Body of pancreas (tissue), 4 donors: ENCODE measurements at regions not wholly inside any gene's neighbourhood (a gene's known extent, or its start where the extent isn't known, plus 50 kb on each side); places are given as distances from the start of the nearest gene placed in this dataset.

Experiments used
- POLR2A ChIP-seq, 3 donors: fragments of 450-650 bp; IDR thresholded peaks; one replicate each; pipeline ENCODE4 v1.6.1; 2016; ENCODE audit warnings: antibody characterized with exemption in 3 of 3, mild to moderate bottlenecking in 2 of 3
- TF ChIP-seq, protein P1 (sequence below), 7 experiments: fragments of 450-650 bp in 4 of 7; fragments of 200-600 bp in 3 of 7; sonication (generic) in 3 of 7; IDR thresholded peaks; one replicate each; pipeline ENCODE4 v1.5.1; 2016 to 2019; ENCODE audit warnings: antibody characterized with exemption in 7 of 7

DNA sequence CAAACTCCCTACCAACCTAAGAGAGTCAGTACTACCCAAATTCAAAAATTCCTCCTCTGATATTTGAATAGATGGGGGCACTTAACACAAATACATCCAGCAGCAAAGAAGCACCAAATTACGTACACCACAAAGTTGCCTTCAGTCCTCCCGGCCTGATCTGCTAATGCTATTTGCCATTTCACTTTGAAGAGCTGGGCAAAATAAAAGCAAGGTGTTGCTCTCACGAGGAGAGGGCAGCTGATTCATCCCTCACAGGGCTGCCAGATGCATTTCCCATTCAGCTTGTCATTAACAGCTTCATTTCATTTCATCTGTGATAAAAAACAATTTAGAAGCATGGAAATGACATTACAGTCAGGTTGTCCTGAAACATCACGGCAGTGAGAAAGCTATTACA, 283.4 kb upstream of the VEPH1 start:
- TF ChIP-seq, protein P1, sequence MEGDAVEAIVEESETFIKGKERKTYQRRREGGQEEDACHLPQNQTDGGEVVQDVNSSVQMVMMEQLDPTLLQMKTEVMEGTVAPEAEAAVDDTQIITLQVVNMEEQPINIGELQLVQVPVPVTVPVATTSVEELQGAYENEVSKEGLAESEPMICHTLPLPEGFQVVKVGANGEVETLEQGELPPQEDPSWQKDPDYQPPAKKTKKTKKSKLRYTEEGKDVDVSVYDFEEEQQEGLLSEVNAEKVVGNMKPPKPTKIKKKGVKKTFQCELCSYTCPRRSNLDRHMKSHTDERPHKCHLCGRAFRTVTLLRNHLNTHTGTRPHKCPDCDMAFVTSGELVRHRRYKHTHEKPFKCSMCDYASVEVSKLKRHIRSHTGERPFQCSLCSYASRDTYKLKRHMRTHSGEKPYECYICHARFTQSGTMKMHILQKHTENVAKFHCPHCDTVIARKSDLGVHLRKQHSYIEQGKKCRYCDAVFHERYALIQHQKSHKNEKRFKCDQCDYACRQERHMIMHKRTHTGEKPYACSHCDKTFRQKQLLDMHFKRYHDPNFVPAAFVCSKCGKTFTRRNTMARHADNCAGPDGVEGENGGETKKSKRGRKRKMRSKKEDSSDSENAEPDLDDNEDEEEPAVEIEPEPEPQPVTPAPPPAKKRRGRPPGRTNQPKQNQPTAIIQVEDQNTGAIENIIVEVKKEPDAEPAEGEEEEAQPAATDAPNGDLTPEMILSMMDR (IDR thresholded peaks at IDR 0.05), result no peak
- TF ChIP-seq POLR2A (IDR thresholded peaks at IDR 0.05), result no peak
